ENCODE measurements at regions not wholly inside any gene's neighbourhood (a gene's known extent, or its start where the extent isn't known, plus 50 kb on each side); places are given as distances from the start of the nearest gene placed in this dataset.

DNA sequence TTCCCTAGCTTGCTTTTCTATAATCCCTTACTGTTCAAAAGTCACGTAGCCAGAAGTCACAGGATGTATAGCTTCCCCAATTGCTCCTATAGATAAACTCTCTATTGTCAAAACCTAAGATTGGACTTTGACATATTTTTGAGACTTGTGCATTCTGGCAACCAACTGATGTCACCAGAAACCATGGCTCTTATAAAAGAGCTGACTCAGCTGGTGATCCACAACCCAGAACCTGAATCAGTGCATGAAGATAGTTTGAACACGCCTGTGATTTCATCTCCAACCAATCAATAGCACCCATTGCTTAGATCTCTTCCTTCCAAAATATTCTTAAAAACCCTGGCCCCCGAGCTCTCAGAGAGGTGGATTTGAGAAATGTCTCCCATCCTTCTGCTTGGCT lies 639.9 kb upstream of the PIK3C3 start:
- DNase-seq, result no peak
- H3K4me3 ChIP-seq (ENCODE audit: low read depth, low read length), result no peak overlapping the region
- no peaks in the 10 kb centered on the region for H3K9me3 ChIP-seq
- ChIA-PET POLR2A (no interaction called here), CTCF (no interaction called here)
- no TSS peak for BruUV-seq (replicated peaks)
- no peak overlapping the region for H3K27ac Mint-ChIP-seq (ENCODE audit: unreplicated experiment)
- intact Hi-C loops (cut with micrococcal nuclease; ENCODE audit: unreplicated experiment), result no loop called here
- H3K27me3 Mint-ChIP-seq (ENCODE audit: insufficient read depth, unreplicated experiment), result no peaks in the 10 kb centered on the region
- no peak overlapping the region for H3K4me3 Mint-ChIP-seq (ENCODE audit: unreplicated experiment)
- H3K36me3 Mint-ChIP-seq (ENCODE audit: insufficient read depth, unreplicated experiment), result no peaks in the 10 kb centered on the region
- H3K9me3 Mint-ChIP-seq (ENCODE audit: unreplicated experiment), result no peaks in the 10 kb centered on the region
- no peaks in the 10 kb centered on the region for H3K36me3 ChIP-seq (ENCODE audit: control insufficient read depth, insufficient read depth, low read length)
- 0 out of 2 replicates have a peak, but pooled peaks cover 3% of the 10 kb centered on the region for H3K4me1 ChIP-seq
- H3K4me1 Mint-ChIP-seq (ENCODE audit: low read depth, unreplicated experiment), result no peaks in the 10 kb centered on the region
- TF ChIP-seq, protein P1, sequence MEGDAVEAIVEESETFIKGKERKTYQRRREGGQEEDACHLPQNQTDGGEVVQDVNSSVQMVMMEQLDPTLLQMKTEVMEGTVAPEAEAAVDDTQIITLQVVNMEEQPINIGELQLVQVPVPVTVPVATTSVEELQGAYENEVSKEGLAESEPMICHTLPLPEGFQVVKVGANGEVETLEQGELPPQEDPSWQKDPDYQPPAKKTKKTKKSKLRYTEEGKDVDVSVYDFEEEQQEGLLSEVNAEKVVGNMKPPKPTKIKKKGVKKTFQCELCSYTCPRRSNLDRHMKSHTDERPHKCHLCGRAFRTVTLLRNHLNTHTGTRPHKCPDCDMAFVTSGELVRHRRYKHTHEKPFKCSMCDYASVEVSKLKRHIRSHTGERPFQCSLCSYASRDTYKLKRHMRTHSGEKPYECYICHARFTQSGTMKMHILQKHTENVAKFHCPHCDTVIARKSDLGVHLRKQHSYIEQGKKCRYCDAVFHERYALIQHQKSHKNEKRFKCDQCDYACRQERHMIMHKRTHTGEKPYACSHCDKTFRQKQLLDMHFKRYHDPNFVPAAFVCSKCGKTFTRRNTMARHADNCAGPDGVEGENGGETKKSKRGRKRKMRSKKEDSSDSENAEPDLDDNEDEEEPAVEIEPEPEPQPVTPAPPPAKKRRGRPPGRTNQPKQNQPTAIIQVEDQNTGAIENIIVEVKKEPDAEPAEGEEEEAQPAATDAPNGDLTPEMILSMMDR (IDR thresholded peaks at IDR 0.05; ENCODE audit: insufficient read depth in 1 of 2, low read depth in 1 of 2, low read length in 1 of 2, severe bottlenecking in 1 of 2, unreplicated experiment in 1 of 2), result no peak
- no peaks in the 10 kb centered on the region for H3K27me3 ChIP-seq (replicated peaks; ENCODE audit: control insufficient read depth, insufficient read depth, low read length)

DNA sequence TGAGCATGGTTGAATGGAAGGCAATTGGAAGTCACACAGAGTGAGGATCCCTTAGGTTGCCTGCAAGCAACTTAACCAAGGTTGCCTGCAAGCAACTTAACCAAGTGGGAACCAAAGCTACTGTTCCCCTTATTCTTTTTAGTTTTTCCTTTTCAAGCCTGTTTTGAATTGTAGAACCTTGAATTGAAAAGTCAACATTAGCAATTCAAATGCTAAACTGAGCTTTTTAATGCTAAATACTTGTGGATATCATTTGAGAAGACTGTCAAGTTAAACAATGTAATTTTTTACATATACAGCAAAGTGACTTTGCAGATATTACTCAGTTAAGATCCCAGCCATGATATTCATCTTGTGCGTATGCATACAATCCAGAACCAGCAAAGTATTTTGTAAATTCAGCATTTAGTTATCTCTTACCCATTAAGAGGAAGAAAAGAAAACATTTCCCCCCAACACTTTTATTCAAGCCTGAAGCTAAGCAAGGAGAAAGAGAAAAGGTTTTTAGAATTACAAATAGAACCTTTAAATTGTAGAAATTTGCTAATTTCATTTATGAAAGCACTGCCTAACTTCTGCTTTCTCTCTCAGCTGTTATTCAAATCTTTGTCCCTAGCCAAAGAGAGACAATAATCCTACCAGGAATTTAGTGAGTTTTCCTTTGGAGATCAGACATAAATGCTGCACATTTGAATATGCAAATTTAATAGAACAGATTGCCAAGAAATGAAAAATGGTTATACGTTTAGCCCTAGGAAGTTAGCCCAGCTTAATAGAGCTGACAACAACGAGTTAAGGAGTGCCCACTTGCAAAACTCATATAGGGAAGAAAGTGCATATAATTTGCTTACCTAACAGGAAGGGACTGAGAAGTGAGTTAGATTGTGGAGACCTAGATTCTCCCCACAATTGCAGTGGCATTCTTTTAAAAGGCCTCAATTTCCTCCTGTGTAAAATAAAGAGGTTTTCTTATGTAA lies 643.2 kb upstream of the PIK3C3 start:
- TF ChIP-seq, protein P1 (IDR thresholded peaks at IDR 0.05; ENCODE audit: insufficient read depth in 1 of 2, low read depth in 1 of 2, low read length in 1 of 2, severe bottlenecking in 1 of 2, unreplicated experiment in 1 of 2), result no peak
- intact Hi-C loops (cut with micrococcal nuclease; ENCODE audit: unreplicated experiment), result no loop called here
- Histone ChIP-seq H3K9me3 (no peaks in the 10 kb centered on the region), H3K4me1 (no peaks in the 10 kb centered on the region), H3K27me3 (replicated peaks; ENCODE audit: control insufficient read depth, insufficient read depth, low read length) (no peaks in the 10 kb centered on the region), H3K4me3 (ENCODE audit: low read depth, low read length) (no peak overlapping the region), H3K36me3 (ENCODE audit: control insufficient read depth, insufficient read depth, low read length) (no peaks in the 10 kb centered on the region)
- H3K4me3 Mint-ChIP-seq (ENCODE audit: unreplicated experiment), result no peak overlapping the region
- no peaks in the 10 kb centered on the region for H3K9me3 Mint-ChIP-seq (ENCODE audit: unreplicated experiment)
- ChIA-PET CTCF (no interaction called here), POLR2A (no interaction called here)
- H3K4me1 Mint-ChIP-seq (ENCODE audit: low read depth, unreplicated experiment), result no peaks in the 10 kb centered on the region
- no peak for DNase-seq
- BruUV-seq (replicated peaks), result no TSS peak
- no peak overlapping the region for H3K27ac Mint-ChIP-seq (ENCODE audit: unreplicated experiment)
- H3K27me3 Mint-ChIP-seq (ENCODE audit: insufficient read depth, unreplicated experiment), result no peaks in the 10 kb centered on the region
- no peaks in the 10 kb centered on the region for H3K36me3 Mint-ChIP-seq (ENCODE audit: insufficient read depth, unreplicated experiment)

DNA sequence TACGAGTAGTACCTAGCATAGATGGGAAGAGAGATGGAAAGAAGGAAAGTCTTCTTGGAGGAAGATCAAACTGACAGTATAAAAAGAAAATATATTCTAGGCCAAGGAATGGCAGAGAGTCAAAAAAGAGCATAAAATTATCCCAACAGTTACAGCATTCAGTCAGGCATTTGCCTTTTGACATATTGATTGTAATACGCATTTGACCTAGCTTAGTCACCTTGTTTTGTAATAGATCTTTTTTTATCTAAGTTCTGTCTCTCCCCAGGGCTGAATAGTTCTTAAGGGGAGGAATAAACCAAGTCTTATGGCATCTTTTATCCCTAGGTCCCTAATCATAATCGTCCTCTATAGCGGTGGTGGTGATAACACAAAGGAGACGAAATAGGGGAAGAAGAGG lies 657.3 kb upstream of the PIK3C3 start:
- H3K36me3 Mint-ChIP-seq (ENCODE audit: insufficient read depth, unreplicated experiment), result no peaks in the 10 kb centered on the region
- H3K36me3 ChIP-seq (ENCODE audit: control insufficient read depth, insufficient read depth, low read length), result no peaks in the 10 kb centered on the region
- no peaks in the 10 kb centered on the region for H3K27me3 Mint-ChIP-seq (ENCODE audit: insufficient read depth, unreplicated experiment)
- intact Hi-C loops (cut with micrococcal nuclease; ENCODE audit: unreplicated experiment), result no loop called here
- no peak overlapping the region for H3K27ac Mint-ChIP-seq (ENCODE audit: unreplicated experiment)
- TF ChIP-seq, protein P1 (IDR thresholded peaks at IDR 0.05; ENCODE audit: insufficient read depth in 1 of 2, low read depth in 1 of 2, low read length in 1 of 2, severe bottlenecking in 1 of 2, unreplicated experiment in 1 of 2), result no peak
- H3K4me1 ChIP-seq, result no peaks in the 10 kb centered on the region
- ChIA-PET CTCF (no interaction called here), POLR2A (no interaction called here)
- H3K9me3 Mint-ChIP-seq (ENCODE audit: unreplicated experiment), result no peaks in the 10 kb centered on the region
- no peaks in the 10 kb centered on the region for H3K9me3 ChIP-seq
- BruUV-seq (replicated peaks), result no TSS peak
- no peaks in the 10 kb centered on the region for H3K4me1 Mint-ChIP-seq (ENCODE audit: low read depth, unreplicated experiment)
- no peak overlapping the region for H3K4me3 ChIP-seq (ENCODE audit: low read depth, low read length)
- no peaks in the 10 kb centered on the region for H3K27me3 ChIP-seq (replicated peaks; ENCODE audit: control insufficient read depth, insufficient read depth, low read length)
- H3K4me3 Mint-ChIP-seq (ENCODE audit: unreplicated experiment), result no peak overlapping the region
- no peak for DNase-seq

All from Caco-2 (cell line).